WTC11 (cell line): ENCODE measurements at regions not wholly inside any gene's neighbourhood (a gene's known extent, or its start where the extent isn't known, plus 50 kb on each side); places are given as distances from the start of the nearest gene placed in this dataset.

Source experiments
- ATAC-seq: fragments of 200-7000 bp; cut with Tn5 transposase; 2 replicates; pipeline ENCODE4 v1.10.0; 2021; ENCODE audit warnings: mild to moderate bottlenecking, moderate library complexity
- CTCF ChIA-PET: fragments of 300-600 bp; sonication (Branson Sonifier 250); formaldehyde crosslinking; loops from one replicate; lab custom pipeline; 2021; ENCODE audit warnings: antibody characterized with exemption; lab: Charles Lee
- POLR2A ChIA-PET: fragments of 350-600 bp; sonication (Branson Sonifier 250); formaldehyde crosslinking; loops from one replicate; lab custom pipeline; 2021; ENCODE audit warnings: antibody characterized with exemption; lab: Charles Lee
- DNase-seq: peaks from one replicate; pipeline ENCODE4 v3.0.0; 2021; ENCODE audit warnings: low spot score
- H3K27ac Mint-ChIP-seq: 2 replicates; pipeline ENCODE4 v1.8.0; 2021; ENCODE audit warnings: mixed read lengths
- H3K27me3 Mint-ChIP-seq: 2 replicates; pipeline ENCODE4 v1.8.0; 2021; ENCODE audit warnings: low read depth, mild to moderate bottlenecking, moderate library complexity, mixed read lengths
- H3K36me3 Mint-ChIP-seq: 2 replicates; pipeline ENCODE4 v1.8.0; 2021; ENCODE audit warnings: mixed read lengths
- H3K4me1 Mint-ChIP-seq: 2 replicates; pipeline ENCODE4 v1.8.0; 2022; ENCODE audit warnings: mixed read lengths
- H3K4me3 Mint-ChIP-seq: 2 replicates; pipeline ENCODE4 v1.8.0; 2021; ENCODE audit warnings: mild to moderate bottlenecking, moderate library complexity, mixed read lengths
- H3K9me3 Mint-ChIP-seq: 2 replicates; pipeline ENCODE4 v1.8.0; 2021; ENCODE audit warnings: mixed read lengths
- ATF1 ChIP-seq: sonication (generic); formaldehyde crosslinking; IDR thresholded peaks from 2 replicates; pipeline ENCODE4 v1.8.1; 2023; ENCODE audit warnings: mild to moderate bottlenecking, moderate library complexity, missing genetic modification reagents
- CDX4 ChIP-seq: fragments of 250-450 bp; sonication (Bioruptor Pico); IDR thresholded peaks from 2 replicates; pipeline ENCODE4 v1.9.0; 2021; ENCODE audit warnings: moderate library complexity, mild to moderate bottlenecking, inconsistent platforms, borderline replicate concordance
- CTCF ChIP-seq: fragments of 200-600 bp; IDR thresholded peaks from 2 replicates; pipeline ENCODE4 v1.8.0; 2022; ENCODE audit warnings: antibody characterized with exemption
- E2F1 ChIP-seq: sonication (generic); formaldehyde crosslinking; IDR thresholded peaks from 2 replicates; pipeline ENCODE4 v1.8.0; 2022; ENCODE audit warnings: mild to moderate bottlenecking, missing genetic modification reagents
- ETV6 ChIP-seq: sonication (generic); formaldehyde crosslinking; IDR thresholded peaks from 2 replicates; pipeline ENCODE4 v1.8.1; 2022; ENCODE audit warnings: mild to moderate bottlenecking, missing genetic modification reagents
- GABPB1 ChIP-seq: sonication (generic); formaldehyde crosslinking; IDR thresholded peaks from 2 replicates; pipeline ENCODE4 v1.8.1; 2023; ENCODE audit warnings: mild to moderate bottlenecking, missing genetic modification reagents
- HMGA2 ChIP-seq: fragments of 250-450 bp; sonication (Bioruptor Pico); IDR thresholded peaks from 2 replicates; pipeline ENCODE4 v1.4.0; 2021; ENCODE audit warnings: mild to moderate bottlenecking, moderate library complexity
- HMGXB4 ChIP-seq: sonication (generic); formaldehyde crosslinking; IDR thresholded peaks from 2 replicates; pipeline ENCODE4 v1.8.1; 2023; ENCODE audit warnings: mild to moderate bottlenecking, moderate library complexity, missing genetic modification reagents
- JUN ChIP-seq: sonication (generic); formaldehyde crosslinking; IDR thresholded peaks from 2 replicates; pipeline ENCODE4 v1.8.0; 2023; ENCODE audit warnings: mild to moderate bottlenecking, missing genetic modification reagents
- MAX ChIP-seq: sonication (generic); formaldehyde crosslinking; IDR thresholded peaks from 2 replicates; pipeline ENCODE4 v1.8.0; 2022; ENCODE audit warnings: mild to moderate bottlenecking, missing genetic modification reagents
- NFE2L1 ChIP-seq: sonication (generic); formaldehyde crosslinking; IDR thresholded peaks from 2 replicates; pipeline ENCODE4 v1.8.1; 2023; ENCODE audit warnings: missing genetic modification reagents
- OVOL2 ChIP-seq: fragments of 250-450 bp; sonication (Bioruptor Pico); IDR thresholded peaks from 2 replicates; pipeline ENCODE4 v1.9.0; 2021; ENCODE audit warnings: mild to moderate bottlenecking, borderline replicate concordance
- ZNF232 ChIP-seq: sonication (generic); formaldehyde crosslinking; IDR thresholded peaks from 2 replicates; pipeline ENCODE4 v1.8.0; 2022; ENCODE audit warnings: mild to moderate bottlenecking, missing genetic modification reagents
- ZNF263 ChIP-seq: sonication (generic); formaldehyde crosslinking; IDR thresholded peaks from 2 replicates; pipeline ENCODE4 v1.8.1; 2022; ENCODE audit warnings: low read depth, mild to moderate bottlenecking, moderate library complexity, missing genetic modification reagents
- ZNF317 ChIP-seq: sonication (generic); formaldehyde crosslinking; IDR thresholded peaks from 2 replicates; pipeline ENCODE4 v1.8.1; 2023; ENCODE audit warnings: low read depth, mild to moderate bottlenecking, moderate library complexity, missing genetic modification reagents, borderline replicate concordance
- ZNF423 ChIP-seq: fragments of 250-450 bp; sonication (Bioruptor Pico); IDR thresholded peaks from 2 replicates; pipeline ENCODE4 v2.1.2; 2022; ENCODE audit warnings: mild to moderate bottlenecking, moderate library complexity
- ZNF532 ChIP-seq: fragments of 250-450 bp; sonication (Bioruptor Pico); IDR thresholded peaks from 2 replicates; pipeline ENCODE4 v1.9.0; 2021; ENCODE audit warnings: mild to moderate bottlenecking, borderline replicate concordance
- TF ChIP-seq, protein P1 (sequence below): fragments of 250-450 bp; sonication (Bioruptor Pico); conservative IDR thresholded peaks from 2 replicates; pipeline ENCODE4 v1.9.0; 2021; ENCODE audit warnings: mild to moderate bottlenecking
- TF ChIP-seq, protein P2 (sequence below): sonication (generic); formaldehyde crosslinking; conservative IDR thresholded peaks from 2 replicates; pipeline ENCODE4 v1.8.1; 2022; ENCODE audit warnings: mild to moderate bottlenecking, missing genetic modification reagents
- TF ChIP-seq, protein P3 (sequence below): fragments of 250-450 bp; sonication (Bioruptor Pico); IDR thresholded peaks from 2 replicates; pipeline ENCODE4 v2.1.2; 2022; ENCODE audit warnings: mild to moderate bottlenecking, moderate library complexity

GRCh38 chr6:87820343-87820984 lies 118.4 kb upstream of the AKIRIN2 start:
- no peaks in the 10 kb centered on the region for H3K36me3 Mint-ChIP-seq
- H3K4me1 Mint-ChIP-seq, result no peaks in the 10 kb centered on the region
- no peaks in the 10 kb centered on the region; the same call in 1 of the 2 replicates for H3K27me3 Mint-ChIP-seq
- no peak overlapping the region for H3K27ac Mint-ChIP-seq
- peaks cover 4% of the 10 kb centered on the region for H3K9me3 Mint-ChIP-seq
- ATAC-seq (no peak), DNase-seq (no peak)
- POLR2A ChIA-PET, result interaction anchor here (0.6 to 0.7 kb wide), 2 partner anchors 284 to 400 kb away, joined by 4 to 11 read pairs; no protein-coding TSS in a partner anchor
- CTCF ChIA-PET, result interaction anchor here (0.6 kb wide), 1 partner anchor 433 kb away, joined by 3 read pairs; no protein-coding TSS in a partner anchor
- TF ChIP-seq GABPB1 (CRISPR knock-in tag), result peak; percentile 74
- TF ChIP-seq ZNF317 (CRISPR knock-in tag), result no peak
- no peak overlapping the region for H3K4me3 Mint-ChIP-seq

- Mint-ChIP-seq H3K36me3 (no peaks in the 10 kb centered on the region), H3K27me3 (no peaks in the 10 kb centered on the region; the same call in 1 of the 2 replicates), H3K27ac (no peak overlapping the region), H3K9me3 (peaks cover 6% of the 10 kb centered on the region), H3K4me3 (no peak overlapping the region), H3K4me1 (no peaks in the 10 kb centered on the region)
- DNase-seq (no peak), ATAC-seq (no peak)
- POLR2A ChIA-PET, result no interaction called here
- CTCF ChIA-PET, result interaction anchor here (1.6 kb wide), 1 partner anchor 14 kb away, joined by 5 read pairs; no protein-coding TSS in a partner anchor
- no peak for TF ChIP-seq ZNF263 (CRISPR knock-in tag)
- TF ChIP-seq CTCF, result no peak
- no peak for TF ChIP-seq ZNF232 (CRISPR knock-in tag)
- TF ChIP-seq OVOL2 (CRISPR knock-in tag), result no peak
- TF ChIP-seq, protein P1, sequence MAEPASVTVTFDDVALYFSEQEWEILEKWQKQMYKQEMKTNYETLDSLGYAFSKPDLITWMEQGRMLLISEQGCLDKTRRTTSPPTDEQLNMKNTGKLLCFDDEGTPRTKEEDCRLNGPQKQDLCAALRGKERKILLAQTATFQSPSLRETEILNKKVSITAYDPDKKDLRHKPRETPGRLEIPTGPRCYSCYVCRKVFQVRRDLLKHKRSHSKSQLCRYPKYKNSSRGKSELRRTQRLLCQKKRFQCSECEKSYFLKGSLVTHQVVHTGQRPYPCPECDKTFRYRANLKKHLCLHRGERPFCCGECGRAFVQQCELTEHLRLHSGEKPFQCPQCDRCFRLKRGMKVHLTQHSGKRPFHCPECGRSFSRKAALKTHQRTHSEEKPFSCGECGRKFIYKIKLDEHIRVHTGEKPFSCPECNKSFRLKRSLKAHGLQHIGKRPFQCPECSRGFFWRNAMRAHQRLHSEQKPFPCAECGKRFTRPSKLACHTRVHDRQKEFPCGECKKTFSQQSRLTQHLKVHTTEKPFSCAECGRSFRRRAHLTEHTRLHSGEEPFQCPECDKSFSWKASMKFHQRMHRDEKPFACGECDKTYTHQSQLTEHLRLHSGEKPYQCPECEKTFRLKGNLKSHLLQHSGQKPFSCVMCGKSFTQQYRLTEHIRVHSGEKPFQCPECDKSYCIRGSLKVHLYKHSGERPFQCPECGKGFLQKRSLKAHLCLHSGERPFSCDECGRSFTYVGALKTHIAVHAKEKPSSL (CRISPR knock-in tag), result no peak
- TF ChIP-seq HMGXB4 (CRISPR knock-in tag), result no peak
- TF ChIP-seq ZNF423, result no peak
- no peak for TF ChIP-seq CDX4 (CRISPR knock-in tag)
- TF ChIP-seq E2F1 (CRISPR knock-in tag), result no peak
- no peak for TF ChIP-seq ZNF532 (CRISPR knock-in tag)
- TF ChIP-seq HMGA2 (CRISPR knock-in tag), result no peak
- TF ChIP-seq, protein P2, sequence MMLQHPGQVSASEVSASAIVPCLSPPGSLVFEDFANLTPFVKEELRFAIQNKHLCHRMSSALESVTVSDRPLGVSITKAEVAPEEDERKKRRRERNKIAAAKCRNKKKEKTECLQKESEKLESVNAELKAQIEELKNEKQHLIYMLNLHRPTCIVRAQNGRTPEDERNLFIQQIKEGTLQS (CRISPR knock-in tag), result no peak
- no peak for TF ChIP-seq NFE2L1 (CRISPR knock-in tag)
- TF ChIP-seq, protein P3, sequence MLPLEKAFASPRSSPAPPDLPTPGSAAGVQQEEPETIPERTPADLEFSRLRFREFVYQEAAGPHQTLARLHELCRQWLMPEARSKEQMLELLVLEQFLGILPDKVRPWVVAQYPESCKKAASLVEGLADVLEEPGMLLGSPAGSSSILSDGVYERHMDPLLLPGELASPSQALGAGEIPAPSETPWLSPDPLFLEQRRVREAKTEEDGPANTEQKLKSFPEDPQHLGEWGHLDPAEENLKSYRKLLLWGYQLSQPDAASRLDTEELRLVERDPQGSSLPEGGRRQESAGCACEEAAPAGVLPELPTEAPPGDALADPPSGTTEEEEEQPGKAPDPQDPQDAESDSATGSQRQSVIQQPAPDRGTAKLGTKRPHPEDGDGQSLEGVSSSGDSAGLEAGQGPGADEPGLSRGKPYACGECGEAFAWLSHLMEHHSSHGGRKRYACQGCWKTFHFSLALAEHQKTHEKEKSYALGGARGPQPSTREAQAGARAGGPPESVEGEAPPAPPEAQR (CRISPR knock-in tag), result no peak
- TF ChIP-seq ETV6 (CRISPR knock-in tag), result no peak
- no peak for TF ChIP-seq ATF1 (CRISPR knock-in tag)
- no peak for TF ChIP-seq MAX
- no peak for TF ChIP-seq JUN (CRISPR knock-in tag)
Observed at GRCh38 chr6:87817183-87817582, 115.2 kb upstream of the AKIRIN2 start.
